GM13977 (cell line): ENCODE measurements at regions not wholly inside any gene's neighbourhood (a gene's known extent, or its start where the extent isn't known, plus 50 kb on each side); places are given as distances from the start of the nearest gene placed in this dataset.

Experiments
- DNase-seq: peaks from one replicate; pipeline ENCODE4 v3.0.0; 2012; ENCODE audit warnings: low spot score
- CTCF ChIP-seq: IDR thresholded peaks from 2 replicates; pipeline ENCODE4 v1.5.1; 2012; ENCODE audit warnings: mild to moderate bottlenecking, control low read depth; ENCODE audit not compliant: insufficient read depth; ENCODE audit errors: extremely low read depth, missing control alignments
- in situ Hi-C: fragments of 300-500 bp; cut with MboI; formaldehyde crosslinking; loops from one replicate; pipeline ENCODE4 v1.12.0; 2022; ENCODE audit warnings: low sequenced_read_pairs, low pct_unique_long_range_greater_than_20kb, mixed read lengths, inconsistent platforms; ENCODE audit not compliant: unreplicated experiment

GRCh38 chr18:76230791-76231190 is 264.3 kb downstream of the ZNF516 start:
- in situ Hi-C loops = no loop called here
- DNase-seq = no peak
- TF ChIP-seq CTCF = no peak

- in situ Hi-C loops = no loop called here
- no peak for TF ChIP-seq CTCF
- no peak for DNase-seq
Measured at GRCh38 chr18:76228716-76229115, 266.3 kb downstream of the ZNF516 start.

- in situ Hi-C loops = no loop called here
- DNase-seq = no peak
- no peak for TF ChIP-seq CTCF
Measured at GRCh38 chr18:76227759-76228158, 267.3 kb downstream of the ZNF516 start.

- TF ChIP-seq CTCF = no peak
- DNase-seq = no peak
- in situ Hi-C loops = no loop called here
Measured at GRCh38 chr18:76223403-76223802, 271.6 kb downstream of the ZNF516 start.

- no peak for TF ChIP-seq CTCF
- DNase-seq = no peak
- in situ Hi-C loops = no loop called here
Measured at GRCh38 chr18:76219023-76219422, 276.0 kb downstream of the ZNF516 start.

GRCh38 chr18:76216096-76216495 is 278.9 kb downstream of the ZNF516 start:
- in situ Hi-C loops = no loop called here

More at GRCh38 chr18:76216096-76216495, 278.9 kb downstream of the ZNF516 start:
- TF ChIP-seq CTCF = no peak
- DNase-seq = no peak
